ACHN (cell line): ENCODE measurements at regions not wholly inside any gene's neighbourhood (a gene's known extent, or its start where the extent isn't known, plus 50 kb on each side); places are given as distances from the start of the nearest gene placed in this dataset.
"Not testable (repeated sequence)": the region's sequence is repeated elsewhere in the genome, so short reads cannot be mapped to it uniquely, and the experiment has no call there.

ENCODE experiments used
- DNase-seq: peaks from one replicate; pipeline ENCODE4 v3.0.0-alpha.2; 2015
- in situ Hi-C: cut with HindIII; loops from 2 replicates; pipeline ENCODE4 v1.10.0; 2017; ENCODE audit warnings: low sequenced_read_pairs, low pct_ligation_motif_present, low pct_unique_long_range_greater_than_20kb

DNA sequence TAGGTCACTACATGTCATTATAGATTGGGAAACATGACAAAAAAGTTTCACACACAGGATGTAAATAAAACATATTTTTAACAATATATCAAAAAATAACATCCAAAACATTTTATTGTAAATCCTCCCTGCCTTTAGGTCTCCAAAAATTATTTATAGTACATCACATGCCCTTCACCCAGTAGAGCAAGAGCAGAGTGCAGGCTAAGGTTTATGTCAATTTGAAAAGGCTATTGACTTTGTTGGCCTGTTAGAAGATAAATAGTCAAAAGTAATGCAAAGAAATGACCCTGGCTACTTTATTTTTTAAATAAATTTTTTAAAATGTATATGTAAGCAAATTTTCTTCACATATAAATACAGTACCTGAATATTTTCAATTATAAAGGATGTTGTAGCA is 983.7 kb downstream of the RAB28 start:
- in situ Hi-C loops = no loop called here

GRCh38 chr4:12499693-12500092 is 984.4 kb downstream of the RAB28 start:
- DNase-seq = no peak
- in situ Hi-C loops = no loop called here

More for the DNA sequence above, 983.7 kb downstream of the RAB28 start:
- no peak for DNase-seq

DNA sequence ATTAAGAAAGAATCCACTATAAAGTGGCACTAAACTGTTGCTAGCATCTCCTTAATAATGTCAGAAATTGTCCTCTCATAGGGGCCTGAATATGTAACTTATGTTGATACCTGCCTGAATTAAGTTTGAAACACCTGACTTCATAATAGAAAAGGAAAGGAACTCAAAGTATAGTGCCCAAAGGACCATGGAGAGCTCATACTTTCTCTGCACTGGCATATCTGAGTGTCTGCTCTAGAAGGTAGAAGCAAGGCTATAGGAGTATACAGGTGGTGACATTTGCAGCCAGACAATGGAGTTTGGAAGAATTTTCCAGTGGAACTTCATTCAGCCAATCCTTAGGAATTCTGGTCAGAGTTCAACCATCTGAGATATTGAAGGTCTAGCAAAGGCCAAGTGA is 988.9 kb downstream of the RAB28 start:
- DNase-seq = no peak
- in situ Hi-C loops = no loop called here

GRCh38 chr4:12492730-12493393 is 991.3 kb downstream of the RAB28 start:
- no peak for DNase-seq
- in situ Hi-C loops = no loop called here

GRCh38 chr4:12488672-12489071 is 995.5 kb downstream of the RAB28 start:
- in situ Hi-C loops = no loop called here
- no peak for DNase-seq

DNA sequence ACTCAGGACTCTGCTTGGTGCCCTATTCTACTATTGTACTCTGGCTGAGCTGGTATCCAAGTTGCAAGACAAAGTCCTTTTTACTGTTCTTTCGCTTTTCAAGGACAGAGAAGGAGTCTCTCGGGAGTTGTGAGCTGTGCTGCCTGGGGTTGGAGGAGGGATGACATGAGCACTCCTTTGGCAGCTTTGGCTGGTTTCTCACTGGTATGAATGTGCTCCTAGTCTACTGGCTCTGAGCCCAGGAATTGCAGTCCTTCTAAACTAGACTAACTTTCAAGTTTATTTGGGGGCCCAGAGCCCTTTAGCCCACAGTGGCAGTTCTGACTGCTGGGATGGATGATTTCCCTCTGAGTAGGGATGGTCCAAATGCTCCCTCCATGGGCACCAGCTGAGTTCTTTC is 997.1 kb downstream of the RAB28 start:
- in situ Hi-C loops = no loop called here
- DNase-seq = no peak

DNA sequence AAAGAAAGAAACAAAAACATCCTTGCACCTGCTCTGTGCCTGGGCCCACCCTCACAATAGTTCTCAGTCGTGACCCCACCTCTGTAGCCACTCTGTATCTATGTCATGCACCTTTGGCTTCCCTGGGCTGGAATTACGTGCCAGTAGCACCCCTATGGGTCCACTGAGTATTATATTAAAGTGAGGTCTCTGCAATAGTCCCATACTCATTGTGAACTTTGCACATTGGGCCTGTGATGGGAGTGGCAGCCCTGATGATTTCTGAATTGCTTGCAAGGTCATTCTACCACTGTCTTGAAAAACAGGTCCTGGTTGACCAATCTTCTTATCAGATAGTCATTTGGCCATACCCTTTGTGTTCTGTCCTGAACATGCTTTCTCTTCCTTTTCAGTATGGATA is 1012.1 kb downstream of the RAB28 start:
- in situ Hi-C loops = no loop called here

DNA sequence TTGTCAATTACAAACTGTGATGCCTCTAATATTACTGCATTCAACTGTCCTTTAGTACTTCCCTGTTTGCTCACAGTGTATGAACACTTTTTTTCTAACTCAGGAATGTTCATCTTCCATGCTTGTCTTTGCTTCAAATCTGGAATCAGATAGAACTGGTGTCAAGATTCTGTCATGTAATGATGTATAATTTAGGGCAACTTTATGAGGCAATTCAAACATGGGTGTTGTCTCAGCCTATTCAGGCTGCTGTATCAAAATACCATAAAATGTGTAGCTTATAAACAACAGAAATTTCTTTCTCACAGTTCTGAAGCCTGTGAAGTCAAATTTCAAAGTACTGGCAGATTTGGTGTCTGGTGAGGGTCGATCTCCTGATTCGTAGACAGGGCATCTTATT is 1012.9 kb downstream of the RAB28 start:
- DNase-seq = no peak
- in situ Hi-C loops = no loop called here

More for the DNA sequence above, 1012.1 kb downstream of the RAB28 start:
- DNase-seq = no peak

- DNase-seq, in situ Hi-C loops: not testable (repeated sequence)
These were observed 1022.6 kb downstream of the RAB28 start for GRCh38 chr4:12461576-12461975.

GRCh38 chr4:12459126-12459525 is 1025.0 kb downstream of the RAB28 start:
- no peak for DNase-seq
- in situ Hi-C loops = no loop called here

GRCh38 chr4:12458621-12459020 is 1025.5 kb downstream of the RAB28 start:
- no peak for DNase-seq
- in situ Hi-C loops = no loop called here

- in situ Hi-C loops = no loop called here
These were observed 1023.6 kb upstream of the HS3ST1 start for GRCh38 chr4:12452291-12452690.

DNA sequence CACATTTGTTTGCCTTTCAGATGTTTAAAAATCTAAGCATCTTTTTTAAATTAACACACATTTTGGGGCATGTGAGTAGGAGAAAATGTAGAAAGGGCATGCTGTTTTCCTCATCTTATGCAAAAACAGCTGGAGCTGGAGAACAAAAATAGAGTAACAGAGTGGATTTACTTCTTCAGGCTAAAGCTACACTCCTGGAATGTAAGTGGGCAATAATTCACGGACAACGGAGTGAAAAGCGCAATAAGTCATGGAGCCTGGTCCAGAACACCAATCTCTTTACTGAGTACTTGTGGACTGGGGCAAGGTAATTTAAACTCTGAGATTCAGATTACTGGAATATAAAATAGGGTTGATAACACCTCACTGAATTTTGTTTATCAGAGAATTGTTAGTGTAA is 1018.8 kb upstream of the HS3ST1 start:
- in situ Hi-C loops = no loop called here
- DNase-seq = no peak

More at GRCh38 chr4:12452291-12452690, 1023.6 kb upstream of the HS3ST1 start:
- no peak for DNase-seq

DNA sequence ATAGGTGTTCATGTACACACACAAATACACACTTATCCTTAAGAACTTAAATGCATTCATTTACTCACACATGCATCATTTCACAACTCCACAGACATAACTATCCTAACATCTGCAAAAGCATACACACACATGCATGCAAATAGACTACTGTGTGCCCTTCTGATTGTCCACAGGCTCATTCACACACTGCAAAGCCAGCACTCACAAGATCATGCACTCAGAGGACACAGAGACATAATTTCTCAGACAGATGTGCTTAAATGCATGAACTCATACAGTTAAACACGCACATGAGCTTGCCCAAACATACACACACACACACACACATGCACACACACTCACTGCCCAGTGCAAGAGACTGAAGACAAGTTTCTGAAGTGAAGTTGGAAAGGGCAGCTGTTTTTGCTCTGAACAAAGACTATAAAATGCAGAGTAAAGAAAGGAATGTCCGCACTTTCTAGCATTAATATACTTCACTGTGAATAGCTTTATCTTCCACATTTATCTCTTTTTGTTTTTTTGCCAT is 1018.0 kb upstream of the HS3ST1 start:
- in situ Hi-C loops = no loop called here

DNA sequence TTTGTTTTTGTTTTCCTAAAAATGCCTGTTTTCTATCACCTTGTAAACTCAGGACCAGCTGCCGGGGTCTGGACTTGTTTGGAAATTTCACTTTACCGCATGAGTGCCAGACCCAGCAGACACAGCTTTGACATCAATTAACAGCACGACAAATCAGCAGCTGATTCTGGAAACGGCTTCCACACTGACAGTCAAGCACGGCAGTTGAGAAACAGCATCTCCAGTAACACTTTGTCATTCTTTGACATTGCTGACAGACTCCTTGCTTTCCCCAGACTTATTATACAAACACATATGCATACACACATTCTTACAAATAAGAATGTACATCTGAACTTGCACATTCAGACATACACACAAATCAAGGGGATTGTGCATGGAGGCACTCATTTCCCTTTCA is 1017.6 kb upstream of the HS3ST1 start:
- no peak for DNase-seq
- in situ Hi-C loops = no loop called here

More for the DNA sequence above, 1018.0 kb upstream of the HS3ST1 start:
- no peak for DNase-seq

DNA sequence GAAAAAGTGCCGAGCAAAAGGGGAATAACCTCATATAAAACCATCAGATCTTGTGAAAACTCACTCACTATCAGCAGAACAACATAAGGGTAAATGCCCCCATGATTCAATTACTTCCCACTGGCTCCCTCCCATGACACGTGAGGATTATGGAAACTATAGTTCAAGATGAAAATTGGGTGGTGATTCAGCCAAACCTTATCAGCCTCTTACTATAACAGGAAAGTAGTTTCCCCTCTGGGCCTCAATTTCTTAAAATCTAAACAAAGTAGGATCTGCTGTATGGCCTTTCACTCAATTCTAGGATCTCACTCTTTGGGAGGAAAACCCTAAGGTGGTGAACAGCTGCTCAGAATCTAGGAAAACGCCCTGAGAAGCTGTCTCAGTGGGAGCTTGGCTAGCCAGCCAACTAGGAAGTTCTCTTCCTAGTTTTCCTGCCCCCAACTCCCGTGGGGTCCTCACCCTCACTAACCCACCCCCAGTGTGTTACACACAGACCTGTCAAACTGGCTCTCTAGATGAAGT is 1017.1 kb upstream of the HS3ST1 start:
- in situ Hi-C loops = no loop called here
- DNase-seq = no peak

DNA sequence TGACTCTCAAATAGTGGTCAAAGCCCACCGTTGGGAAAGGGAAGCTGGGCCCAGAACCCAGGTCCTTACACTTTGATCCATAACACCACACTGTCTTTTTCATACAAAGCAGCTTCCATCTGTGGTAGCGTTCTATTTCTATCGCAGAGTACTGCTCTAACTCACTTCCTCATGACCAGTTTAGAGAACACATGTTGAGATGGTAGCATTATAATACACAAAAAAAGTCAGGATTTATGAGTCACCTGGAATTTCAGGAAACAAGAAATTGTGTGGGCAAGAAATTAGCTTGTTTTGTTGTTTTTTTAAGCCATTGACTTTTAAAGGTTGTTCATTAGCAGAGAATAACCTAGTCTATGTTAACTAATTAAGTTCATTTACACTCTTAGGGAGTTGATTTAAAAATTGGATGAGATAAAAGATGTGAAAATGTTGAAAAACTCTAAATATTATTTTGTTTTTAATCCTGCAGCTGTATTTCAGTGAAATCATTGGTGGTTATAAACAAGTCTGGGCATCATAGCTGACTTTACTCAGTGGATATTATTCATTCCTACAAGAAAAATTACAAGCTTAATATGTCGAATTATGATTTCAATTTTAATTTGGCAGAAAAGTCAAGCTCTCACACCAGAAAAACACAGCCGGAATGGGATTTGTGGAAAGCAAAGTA is 1011.1 kb upstream of the HS3ST1 start:
- no peak for DNase-seq
- in situ Hi-C loops = no loop called here

- in situ Hi-C loops, DNase-seq: not testable (repeated sequence)
These were observed 1002.6 kb upstream of the HS3ST1 start for GRCh38 chr4:12431259-12431658.

GRCh38 chr4:12421364-12421763 is 992.7 kb upstream of the HS3ST1 start:
- in situ Hi-C loops = no loop called here
- no peak for DNase-seq

DNA sequence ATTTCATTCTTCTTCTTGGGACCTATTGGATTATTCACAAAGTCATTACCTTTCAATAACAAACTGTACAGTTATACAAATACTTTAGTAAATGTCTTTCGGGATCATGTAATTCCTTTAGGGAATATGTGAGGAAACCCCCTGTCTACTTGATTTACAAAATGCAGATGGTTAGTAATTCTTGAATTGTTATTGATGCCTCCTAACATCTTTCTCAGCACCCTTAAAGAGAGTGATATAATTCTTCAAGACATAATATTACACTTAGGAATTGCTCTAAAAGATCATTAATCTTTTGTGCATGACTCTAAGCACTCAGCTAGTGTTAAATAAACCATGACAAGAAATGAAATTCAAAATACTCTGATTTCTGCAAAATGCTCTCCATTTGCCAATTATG is 988.1 kb upstream of the HS3ST1 start:
- DNase-seq = no peak
- in situ Hi-C loops = no loop called here
